COLO668 (cell line): ENCODE measurements at regions not wholly inside any gene's neighbourhood (a gene's known extent, or its start where the extent isn't known, plus 50 kb on each side); places are given as distances from the start of the nearest gene placed in this dataset.
"Not testable (repeated sequence)": the region's sequence is repeated elsewhere in the genome, so short reads cannot be mapped to it uniquely, and the experiment has no call there.

Experiments
- DNase-seq: peaks from one replicate; lab custom pipeline; 2025; ENCODE audit not compliant: unreplicated experiment; lab: John Stamatoyannopoulos, UW

DNA sequence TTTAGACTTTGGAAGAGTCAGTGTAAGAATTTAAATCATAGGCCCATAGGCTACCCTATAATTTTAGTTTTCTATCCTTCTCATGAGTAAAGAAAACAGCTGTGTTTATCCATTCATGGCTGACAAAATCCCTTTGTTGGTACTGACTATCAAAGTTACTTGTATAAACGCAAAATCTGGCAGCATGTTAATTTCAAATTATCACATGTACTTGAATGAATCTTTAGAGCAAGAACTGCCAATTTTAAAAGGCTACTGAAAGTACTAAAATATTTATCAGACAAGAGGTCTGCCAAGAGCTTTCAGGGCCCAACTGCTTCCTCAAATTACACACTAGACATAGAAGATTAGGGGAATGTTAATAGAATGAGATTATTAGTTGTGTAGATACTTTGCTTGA lies 66.6 kb downstream of the MYL12B start:
- no peak for DNase-seq

DNA sequence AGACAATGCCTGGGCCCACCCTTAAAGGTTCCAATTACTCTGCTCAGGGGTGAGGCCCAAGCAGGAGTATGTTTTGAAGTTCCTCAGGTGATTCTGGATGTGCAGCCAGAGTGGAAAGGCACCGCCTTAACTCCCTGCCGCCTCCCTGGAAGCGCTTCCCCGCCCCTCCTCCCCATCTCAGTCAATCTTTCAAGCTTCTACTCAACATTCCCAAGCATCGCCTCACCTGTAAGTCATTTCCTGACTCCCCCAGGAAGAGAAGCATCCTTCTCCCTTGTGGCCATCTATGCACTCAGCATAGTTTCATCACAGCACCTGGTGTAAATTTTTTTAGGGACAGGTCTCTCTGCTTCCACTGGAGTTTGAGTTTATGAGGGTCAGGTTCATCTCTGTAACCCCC lies 67.5 kb downstream of the MYL12B start:
- DNase-seq = no peak

DNA sequence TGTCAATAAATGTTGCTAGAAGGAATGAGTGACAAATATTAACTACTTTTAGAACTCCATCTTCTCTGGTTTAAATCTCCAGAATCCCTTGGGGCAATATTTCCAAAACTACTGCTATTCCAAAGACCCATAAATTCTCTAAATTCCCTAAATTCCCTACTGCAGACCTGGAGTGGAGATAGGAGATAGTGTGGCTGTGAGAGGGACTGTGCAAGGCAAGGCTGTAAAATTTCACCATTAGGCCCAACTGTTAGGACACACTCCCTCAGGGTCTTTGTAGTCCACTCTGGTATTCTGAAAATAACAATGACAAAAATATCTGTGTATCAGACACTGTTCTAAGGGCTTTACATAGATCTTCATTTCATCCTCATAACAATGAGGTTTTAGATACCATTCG lies 67.9 kb downstream of the MYL12B start:
- DNase-seq = no peak

GRCh38 chr18:3330622-3331021 lies 68.7 kb downstream of the MYL12B start:
- DNase-seq = no peak

DNA sequence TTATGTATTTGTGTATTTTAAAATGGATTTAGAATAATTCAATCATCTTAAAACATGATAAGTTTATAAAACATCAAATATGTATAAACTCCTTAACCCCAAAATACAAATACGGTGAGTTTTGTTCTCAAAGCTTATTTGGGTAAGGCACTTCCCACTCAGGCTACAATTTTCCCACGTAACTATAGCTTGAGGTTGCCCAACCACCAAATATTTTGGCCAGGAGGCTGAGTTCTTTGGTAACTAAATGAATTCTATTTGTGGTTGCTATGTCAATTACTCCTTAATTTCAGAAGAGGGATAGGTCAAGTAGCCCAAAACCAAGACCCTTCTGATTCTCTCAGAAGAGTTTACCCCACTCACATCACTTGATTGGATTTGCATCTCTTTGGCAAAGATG lies 70.4 kb downstream of the MYL12B start:
- DNase-seq = no peak

- DNase-seq = no peak
Observed at GRCh38 chr18:3333056-3333720, 71.3 kb downstream of the MYL12B start.

DNA sequence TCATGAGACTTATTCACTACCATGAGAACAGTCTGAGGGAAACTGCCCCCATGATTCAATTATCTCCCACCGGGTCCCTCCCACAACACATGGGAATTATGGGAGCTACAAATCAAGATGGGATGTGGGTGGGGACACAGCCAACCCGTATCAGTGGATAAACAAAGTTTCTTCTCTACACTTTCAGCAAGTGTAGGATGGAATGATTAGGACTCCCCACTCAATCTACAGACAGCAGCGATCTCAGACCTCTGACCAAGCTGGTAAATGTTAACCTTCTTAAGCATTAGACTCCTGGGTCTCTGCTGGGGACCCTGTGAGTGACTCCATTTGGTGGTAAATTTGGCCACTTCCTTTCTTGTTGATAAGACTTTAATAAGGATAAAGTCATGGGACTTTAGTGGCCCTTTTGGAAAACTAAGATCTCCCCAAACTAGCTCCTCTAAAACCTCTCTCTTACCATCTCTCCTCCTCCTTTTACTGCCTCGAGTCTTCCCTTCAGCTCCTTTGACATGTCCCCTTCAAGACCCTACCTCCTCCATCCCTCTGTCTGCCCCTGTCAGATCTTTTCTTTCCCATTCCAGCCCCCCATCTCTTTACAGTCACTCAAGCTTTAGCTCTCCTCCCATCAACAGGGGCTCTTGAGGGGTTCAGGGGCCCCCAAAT lies 71.9 kb downstream of the MYL12B start:
- no peak for DNase-seq

DNA sequence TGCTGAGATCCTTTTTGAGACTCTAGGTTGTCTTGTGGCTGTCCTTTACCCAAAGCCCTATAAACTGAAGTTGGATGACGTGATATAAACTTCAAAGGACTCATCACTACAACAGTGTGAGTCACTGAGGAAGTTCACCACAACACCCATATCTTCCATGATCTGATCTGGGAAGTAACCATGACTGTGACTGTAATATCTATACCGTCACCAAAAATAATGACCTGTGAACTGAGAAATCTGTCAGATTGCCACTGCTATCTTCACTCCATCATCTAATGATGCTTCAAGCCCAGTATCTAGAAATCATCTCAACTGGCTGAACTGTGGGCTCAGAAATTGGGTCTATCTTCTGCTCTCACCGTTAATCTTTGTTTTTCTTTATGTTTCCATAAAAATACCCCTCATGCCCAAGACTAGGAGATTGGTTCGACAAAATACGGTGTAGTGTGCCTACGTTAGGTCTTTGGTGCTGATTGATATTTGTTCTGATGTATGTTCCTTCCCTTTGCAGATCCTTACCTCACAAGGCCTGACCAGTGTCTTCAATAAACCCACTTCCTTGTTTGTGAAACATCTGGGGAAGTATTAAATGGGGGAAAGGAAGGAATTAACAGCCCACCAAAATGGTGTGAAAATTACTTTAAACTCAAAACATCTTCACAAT lies 78.2 kb downstream of the MYL12B start:
- no peak for DNase-seq

DNA sequence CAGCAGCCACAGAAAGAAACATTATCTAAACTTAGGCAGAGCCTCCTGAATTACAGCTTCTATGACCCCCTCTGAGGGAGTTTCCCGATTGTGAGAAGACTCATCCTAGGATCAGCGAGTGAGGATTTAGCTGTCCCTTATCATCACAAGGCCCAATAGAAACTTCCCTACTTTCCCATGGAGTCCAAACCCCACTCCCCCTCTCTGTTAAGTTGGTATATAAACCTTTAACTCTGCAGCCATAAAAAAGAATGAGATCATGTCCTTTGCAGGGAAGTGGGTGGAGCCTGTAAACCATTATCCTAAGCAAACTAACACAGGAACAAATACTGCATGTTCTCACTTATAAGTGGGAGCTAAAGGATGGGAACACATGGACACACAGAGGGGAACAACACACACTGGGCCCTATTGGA lies 78.8 kb downstream of the MYL12B start:
- peak; percentile 21 for DNase-seq

GRCh38 chr18:3342628-3343027 lies 80.7 kb downstream of the MYL12B start:
- no peak for DNase-seq

DNA sequence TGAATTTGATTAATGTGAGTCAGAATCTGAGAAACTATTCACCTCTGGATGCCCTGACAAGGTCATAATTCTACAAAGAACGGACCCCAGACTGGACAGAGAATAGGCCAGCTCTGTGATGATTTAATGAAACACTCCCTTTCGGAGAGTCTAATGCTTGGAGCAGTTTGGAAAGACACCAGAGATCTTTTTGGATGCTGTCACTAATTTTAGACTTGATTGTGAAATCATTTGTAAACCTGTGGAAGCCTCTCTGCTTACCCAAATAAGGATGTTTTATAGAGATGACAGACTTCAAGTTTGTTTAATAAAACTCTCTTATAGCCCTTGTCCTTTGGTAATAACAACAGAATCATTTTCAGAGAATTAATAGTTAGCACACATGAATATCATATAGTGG lies 83.5 kb downstream of the MYL12B start:
- DNase-seq = no peak

- DNase-seq = no peak
Observed at GRCh38 chr18:3345885-3346284, 84.0 kb downstream of the MYL12B start.

DNA sequence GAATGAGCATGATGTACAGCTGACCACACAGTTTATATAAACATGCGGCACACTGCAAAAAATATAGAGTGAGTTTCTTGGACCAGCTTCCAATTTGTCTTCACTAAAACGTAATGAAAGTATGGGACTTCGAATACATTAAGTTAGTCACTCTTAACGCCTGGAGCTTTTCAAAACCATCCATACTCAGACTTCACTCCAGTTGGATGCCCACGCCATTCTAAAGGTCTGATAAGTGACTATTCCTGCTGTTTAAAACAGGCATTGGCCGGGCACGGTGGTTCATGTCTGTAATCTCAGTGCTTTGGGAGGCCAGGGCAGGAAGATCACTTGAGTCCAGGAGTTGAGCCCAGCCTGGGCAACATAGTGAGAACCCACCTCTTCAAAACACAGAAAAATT lies 84.6 kb downstream of the MYL12B start:
- no peak for DNase-seq

DNA sequence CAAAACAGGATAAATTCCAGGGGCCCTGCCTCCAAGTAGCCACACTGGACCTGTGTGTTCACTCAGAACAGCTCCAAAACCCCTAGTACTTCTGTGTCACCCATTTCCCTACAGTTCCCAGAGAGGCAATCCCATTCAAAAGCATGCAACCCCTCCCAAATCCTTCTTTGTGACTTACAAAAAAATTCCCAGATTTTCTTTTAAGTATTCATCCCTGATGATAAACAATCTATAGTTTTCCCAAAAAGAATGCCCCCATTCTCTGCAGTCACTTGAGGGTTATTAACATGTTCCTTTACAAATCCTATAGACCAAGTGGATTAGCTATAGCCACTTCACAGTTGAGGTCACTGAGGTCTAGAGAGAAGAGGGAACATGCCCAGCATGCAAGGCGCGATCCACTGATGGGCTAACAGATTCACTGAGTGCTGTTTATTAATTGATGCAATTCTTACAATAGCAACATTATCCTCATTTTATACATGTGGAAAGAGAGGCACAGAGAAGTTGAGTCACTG lies 85.4 kb downstream of the MYL12B start:
- DNase-seq = no peak

DNA sequence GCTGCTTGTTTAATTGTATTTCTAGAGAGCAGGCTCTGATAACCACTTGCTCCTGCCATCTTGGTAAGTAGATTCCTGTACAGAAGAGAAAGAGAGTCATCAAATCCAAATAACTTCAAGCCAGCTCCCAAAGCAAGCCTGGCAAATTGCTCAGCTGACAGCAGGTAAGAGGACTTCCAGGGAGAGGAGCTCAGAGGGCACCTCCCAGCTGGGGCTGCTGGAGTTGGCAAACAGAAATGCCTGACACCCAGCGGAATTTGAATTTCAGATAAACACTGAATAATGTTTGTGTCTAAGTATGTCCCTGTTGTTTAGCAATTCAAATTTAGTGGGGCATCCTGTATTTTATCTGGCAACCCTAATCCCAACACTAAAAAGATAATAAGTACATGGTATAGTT lies 86.2 kb downstream of the MYL12B start:
- DNase-seq = no peak

DNA sequence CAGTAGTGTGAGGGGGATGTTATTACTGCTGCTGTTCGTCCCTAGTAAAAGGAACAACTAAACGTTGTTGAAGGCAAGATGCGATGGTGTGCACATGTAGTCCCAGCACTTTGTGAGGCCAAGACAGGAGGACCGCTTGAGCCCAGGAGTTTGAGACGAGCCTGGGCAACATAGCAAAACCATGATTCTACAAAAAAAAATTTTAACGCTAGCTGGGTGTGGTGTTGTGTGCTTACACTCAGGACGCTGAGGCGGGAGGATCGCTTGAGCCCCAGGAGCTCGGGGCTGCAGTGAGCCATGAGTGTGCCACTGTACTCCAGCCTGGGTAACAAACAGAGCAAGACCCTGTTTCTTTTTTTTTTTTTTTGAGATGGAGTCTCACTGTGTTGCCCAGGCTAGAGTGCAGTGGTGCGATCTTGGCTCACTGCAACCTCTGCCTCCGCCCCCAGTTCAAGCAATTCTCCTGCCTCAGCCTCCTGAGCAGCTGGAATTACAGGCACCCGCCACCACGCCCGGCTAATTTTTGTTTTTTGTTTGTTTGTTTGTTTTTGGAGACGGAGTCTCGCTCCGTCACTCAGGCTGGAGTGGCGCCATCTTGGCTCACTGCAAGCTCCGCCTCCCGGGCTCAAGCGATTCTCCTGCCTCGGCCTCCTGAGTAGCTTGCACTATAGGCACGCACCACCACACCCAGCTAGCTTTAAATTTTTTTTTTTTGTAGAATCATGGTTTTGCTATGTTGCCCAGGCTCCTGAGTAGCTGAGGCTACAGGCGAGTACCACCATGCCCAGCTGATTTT lies 87.3 kb downstream of the MYL12B start:
- DNase-seq = not testable (repeated sequence)

GRCh38 chr18:3350021-3350420 lies 88.1 kb downstream of the MYL12B start:
- DNase-seq = no peak

DNA sequence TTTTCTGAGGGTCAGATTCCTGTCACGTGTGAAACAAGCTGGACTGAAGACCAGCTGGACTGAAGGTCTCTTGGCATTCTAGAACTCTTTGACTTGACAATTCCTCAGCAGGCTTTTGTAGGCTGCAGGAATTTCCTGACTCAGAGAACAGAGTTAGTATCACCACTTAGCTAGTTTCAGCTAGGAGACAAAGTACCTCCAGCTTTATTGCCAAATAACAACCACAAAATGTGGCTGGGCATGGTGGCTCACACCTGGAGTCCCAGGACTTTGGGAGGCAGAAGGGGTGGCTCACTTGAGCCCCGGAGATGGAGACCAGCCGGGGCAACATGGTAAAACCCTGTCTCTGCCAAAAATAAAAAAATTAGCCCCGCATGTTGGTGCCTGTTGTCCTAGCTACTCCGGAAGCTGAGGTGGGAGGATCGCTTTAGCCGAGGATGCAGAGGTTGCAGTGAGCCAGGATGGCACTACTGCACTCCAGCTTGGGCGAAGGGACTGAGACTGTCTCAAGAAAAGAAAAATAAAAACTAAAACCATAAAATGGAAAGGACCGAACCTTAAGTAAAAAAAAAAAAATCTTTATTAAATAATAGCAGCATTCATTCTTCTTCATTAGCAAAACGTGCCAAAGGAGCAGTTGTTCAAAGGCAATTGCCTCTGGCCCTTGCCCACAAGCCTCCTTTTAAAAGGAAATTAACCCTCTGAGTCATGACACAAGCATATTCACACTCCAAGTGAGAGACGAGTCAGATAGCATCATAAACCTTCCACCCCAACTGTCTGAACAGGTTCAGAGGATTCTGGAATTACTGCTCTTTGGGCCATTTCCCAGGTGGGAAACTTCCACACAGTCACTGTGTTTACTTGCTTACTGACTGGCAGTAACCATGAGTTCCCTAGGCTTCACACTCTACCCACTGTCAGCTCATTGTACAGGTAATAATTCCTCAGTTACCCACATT lies 88.9 kb downstream of the MYL12B start:
- DNase-seq = no peak

DNA sequence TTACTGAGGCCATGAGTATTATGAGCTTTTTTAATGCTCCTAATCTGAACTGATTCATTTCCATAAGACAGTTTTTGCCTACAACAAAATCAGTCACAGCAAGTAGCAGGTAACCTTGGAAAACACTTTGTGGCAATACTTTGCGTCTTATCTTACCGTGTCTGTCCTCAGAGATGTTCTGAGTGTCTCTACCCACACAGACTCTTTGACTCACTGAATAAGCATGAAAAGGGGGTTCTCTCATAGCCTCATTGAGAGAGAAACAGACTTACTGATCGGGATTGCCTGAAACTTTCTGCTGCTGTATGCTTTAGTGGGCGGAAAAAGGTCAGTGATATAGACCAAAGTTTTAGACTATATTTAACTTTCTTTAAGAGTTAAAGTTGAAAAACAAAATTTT lies 92.6 kb downstream of the MYL12B start:
- DNase-seq = no peak

GRCh38 chr18:3356614-3357013 lies 93.4 kb upstream of the TGIF1 start:
- DNase-seq = no peak
